GM12891 (cell line): ENCODE measurements at regions not wholly inside any gene's neighbourhood (a gene's known extent, or its start where the extent isn't known, plus 50 kb on each side); places are given as distances from the start of the nearest gene placed in this dataset.

Experiments
- PAX5 ChIP-seq: IDR thresholded peaks from 2 replicates; pipeline ENCODE4 v1.6.1; 2011; ENCODE audit warnings: low read length, moderate library complexity, mild to moderate bottlenecking; ENCODE audit not compliant: insufficient read depth, severe bottlenecking
- POLR2A ChIP-seq: IDR thresholded peaks from 2 replicates; pipeline ENCODE4 v1.6.1; 2011; ENCODE audit warnings: low read depth, low read length, control low read depth
- POLR2AphosphoS5 ChIP-seq: IDR thresholded peaks from 2 replicates; pipeline ENCODE4 v1.6.1; 2011; ENCODE audit warnings: low read depth, low read length, control low read depth
- POU2F2 ChIP-seq: IDR thresholded peaks from 2 replicates; pipeline ENCODE4 v1.6.1; 2011; ENCODE audit warnings: low read depth, mild to moderate bottlenecking, control low read depth, low read length, moderate library complexity
- SPI1 ChIP-seq: IDR thresholded peaks from 2 replicates; pipeline ENCODE4 v1.6.1; 2011; ENCODE audit warnings: low read depth, low read length, control low read depth
- TAF1 ChIP-seq: IDR thresholded peaks from 2 replicates; pipeline ENCODE4 v1.6.1; 2011; ENCODE audit warnings: low read depth, low read length, control low read depth

DNA sequence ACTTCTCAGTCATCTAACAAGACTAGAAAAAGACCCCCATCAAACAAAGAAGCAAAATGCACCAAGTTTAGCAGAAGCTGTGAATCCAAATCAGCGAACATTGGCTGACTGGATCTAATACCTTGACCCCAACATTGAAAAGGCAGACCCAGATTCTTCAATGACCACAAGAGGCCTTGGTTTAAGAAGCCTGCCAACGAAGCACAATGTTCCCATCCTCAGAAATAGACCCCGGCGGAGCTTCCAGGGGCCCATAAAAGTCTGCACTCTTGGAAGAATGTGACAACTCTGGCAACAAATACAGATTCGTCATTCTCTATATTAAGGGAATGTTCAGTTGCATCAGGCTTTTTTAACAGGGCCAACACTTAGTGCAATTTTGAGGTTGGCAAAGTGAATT, 112.8 kb upstream of the BCL6 start:
- no peak for TF ChIP-seq PAX5
- no peak for TF ChIP-seq POLR2A
- TF ChIP-seq TAF1, result no peak
- TF ChIP-seq SPI1, result no peak
- no peak for TF ChIP-seq POLR2AphosphoS5
- no peak for TF ChIP-seq POU2F2
